ENCODE measurements at regions not wholly inside any gene's neighbourhood (a gene's known extent, or its start where the extent isn't known, plus 50 kb on each side); places are given as distances from the start of the nearest gene placed in this dataset.

DNA sequence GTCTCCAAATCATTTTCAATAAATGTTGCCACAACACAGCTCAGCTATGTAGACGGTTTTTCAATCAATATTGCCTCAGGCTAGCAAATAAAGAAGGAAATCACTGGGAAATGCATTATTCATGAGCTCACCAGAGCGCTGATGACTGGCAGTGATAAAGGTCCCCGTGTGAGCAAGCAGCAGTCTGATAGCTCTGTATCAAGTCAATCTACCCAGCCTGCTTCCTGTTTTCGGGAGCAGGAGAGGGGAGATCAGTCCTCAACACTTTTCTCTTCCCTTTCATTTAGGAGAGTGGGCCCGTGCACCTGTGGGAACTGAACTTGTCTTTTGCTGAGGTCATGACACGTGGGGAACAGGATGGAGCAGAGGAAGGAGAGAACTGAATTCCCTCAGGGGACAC lies 253.9 kb upstream of the SIX2 start:
- DNase-seq (ENCODE audit: low read depth): no peak
- TF ChIP-seq, protein P1, sequence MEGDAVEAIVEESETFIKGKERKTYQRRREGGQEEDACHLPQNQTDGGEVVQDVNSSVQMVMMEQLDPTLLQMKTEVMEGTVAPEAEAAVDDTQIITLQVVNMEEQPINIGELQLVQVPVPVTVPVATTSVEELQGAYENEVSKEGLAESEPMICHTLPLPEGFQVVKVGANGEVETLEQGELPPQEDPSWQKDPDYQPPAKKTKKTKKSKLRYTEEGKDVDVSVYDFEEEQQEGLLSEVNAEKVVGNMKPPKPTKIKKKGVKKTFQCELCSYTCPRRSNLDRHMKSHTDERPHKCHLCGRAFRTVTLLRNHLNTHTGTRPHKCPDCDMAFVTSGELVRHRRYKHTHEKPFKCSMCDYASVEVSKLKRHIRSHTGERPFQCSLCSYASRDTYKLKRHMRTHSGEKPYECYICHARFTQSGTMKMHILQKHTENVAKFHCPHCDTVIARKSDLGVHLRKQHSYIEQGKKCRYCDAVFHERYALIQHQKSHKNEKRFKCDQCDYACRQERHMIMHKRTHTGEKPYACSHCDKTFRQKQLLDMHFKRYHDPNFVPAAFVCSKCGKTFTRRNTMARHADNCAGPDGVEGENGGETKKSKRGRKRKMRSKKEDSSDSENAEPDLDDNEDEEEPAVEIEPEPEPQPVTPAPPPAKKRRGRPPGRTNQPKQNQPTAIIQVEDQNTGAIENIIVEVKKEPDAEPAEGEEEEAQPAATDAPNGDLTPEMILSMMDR (conservative IDR thresholded peaks at IDR 0.05; ENCODE audit: control insufficient read depth, insufficient read depth, low read depth, low read length): no peak
- H3K4me3 ChIP-seq (ENCODE audit: control insufficient read depth, low read depth, low read length): no peak overlapping the region

DNA sequence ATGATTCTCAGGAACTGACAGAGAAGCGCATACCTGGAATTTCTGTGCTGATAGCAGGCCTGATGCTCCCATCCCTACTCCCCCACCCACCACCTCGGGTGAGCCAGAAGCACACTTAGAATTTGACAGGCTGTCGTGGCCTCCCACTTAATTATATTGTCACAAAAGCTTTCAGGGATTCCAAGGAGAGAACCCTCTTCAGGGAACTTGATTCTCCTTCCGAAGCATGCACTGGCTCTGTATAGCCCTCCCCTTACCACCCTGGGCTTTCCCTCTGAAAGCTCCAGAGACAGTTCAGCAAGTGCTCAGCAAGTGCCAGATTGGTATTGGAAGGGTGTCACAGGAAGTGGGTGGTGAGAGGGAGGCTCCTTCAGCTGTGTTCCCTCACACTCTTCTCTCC lies 252.5 kb upstream of the SIX2 start:
- no peak overlapping the region for H3K4me3 ChIP-seq (ENCODE audit: control insufficient read depth, low read depth, low read length)
- no peak for DNase-seq (ENCODE audit: low read depth)
- TF ChIP-seq, protein P1 (conservative IDR thresholded peaks at IDR 0.05; ENCODE audit: control insufficient read depth, insufficient read depth, low read depth, low read length): no peak

DNA sequence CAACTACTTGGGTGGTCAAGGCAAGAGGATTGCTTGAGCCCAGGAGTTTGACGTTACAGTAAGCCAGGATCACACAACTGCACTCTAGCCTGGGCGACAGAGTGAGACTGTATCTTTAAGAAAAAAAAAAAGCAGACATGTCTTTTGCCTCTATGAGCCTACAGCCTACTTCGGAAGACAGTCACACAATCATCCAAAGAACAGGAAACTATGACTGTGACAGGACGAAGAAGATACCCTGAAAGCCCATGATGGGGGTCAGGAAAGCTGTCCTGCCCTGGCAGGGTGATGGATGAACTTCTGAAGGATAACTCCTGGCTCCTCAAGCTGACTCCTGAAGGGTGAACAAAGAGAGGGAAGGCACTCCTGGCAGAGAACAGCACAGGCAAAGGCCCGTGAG lies 251.7 kb upstream of the SIX2 start:
- TF ChIP-seq, protein P1 (conservative IDR thresholded peaks at IDR 0.05; ENCODE audit: control insufficient read depth, insufficient read depth, low read depth, low read length): no peak
- H3K4me3 ChIP-seq (ENCODE audit: control insufficient read depth, low read depth, low read length): no peak overlapping the region
- DNase-seq (ENCODE audit: low read depth): no peak

DNA sequence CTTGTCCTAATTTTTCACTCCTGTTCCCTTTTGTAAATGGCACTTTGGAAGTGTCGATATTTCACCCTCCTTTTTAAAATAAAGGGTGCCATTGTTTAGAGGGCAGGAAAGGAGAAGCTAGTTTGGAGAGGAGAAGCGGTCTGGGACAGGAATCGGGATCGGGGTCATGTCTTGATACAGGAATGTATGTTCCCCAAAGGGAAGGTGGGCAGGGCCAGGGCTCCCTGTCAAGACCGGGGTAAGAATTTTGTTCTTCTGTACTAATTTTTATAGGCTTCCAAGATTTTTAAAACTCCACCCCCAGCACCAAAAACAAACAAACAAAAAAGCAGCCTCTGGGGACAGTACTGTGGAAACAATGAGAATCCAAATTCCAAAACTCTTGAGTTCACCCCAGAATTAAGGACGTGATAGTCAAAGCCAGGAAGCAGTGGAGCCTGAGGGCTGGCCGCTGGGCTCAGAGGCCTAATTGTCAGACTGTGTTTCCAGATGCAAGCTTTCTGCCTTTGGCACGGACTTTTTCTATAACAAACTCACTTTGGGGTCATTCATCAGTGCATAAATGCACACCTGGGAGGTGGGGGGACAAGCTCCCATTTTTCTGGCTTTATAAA lies 250.4 kb upstream of the SIX2 start:
- TF ChIP-seq, protein P1 (conservative IDR thresholded peaks at IDR 0.05; ENCODE audit: control insufficient read depth, insufficient read depth, low read depth, low read length): no peak
- no peak overlapping the region for H3K4me3 ChIP-seq (ENCODE audit: control insufficient read depth, low read depth, low read length)
- no peak for DNase-seq (ENCODE audit: low read depth)

DNA sequence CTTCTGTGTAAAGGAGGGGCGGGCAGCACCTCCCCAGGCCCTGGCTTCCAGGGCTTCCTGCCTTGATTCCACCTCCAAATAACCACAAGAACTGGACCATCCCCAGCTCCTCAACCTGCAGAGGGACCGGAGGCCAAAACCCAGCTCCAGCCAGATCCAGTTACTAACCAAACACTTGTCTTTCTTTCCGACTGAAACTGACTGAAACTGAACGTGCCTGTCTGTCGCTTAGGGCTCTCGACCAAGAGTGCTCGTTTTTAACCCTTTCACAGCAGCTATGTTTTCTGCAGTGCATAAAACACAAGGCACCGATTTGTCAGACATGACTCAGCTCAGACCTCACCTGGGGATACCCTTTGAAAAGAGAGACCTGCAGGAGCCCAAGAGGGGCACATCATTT lies 249.9 kb upstream of the SIX2 start:
- no peak overlapping the region for H3K4me3 ChIP-seq (ENCODE audit: control insufficient read depth, low read depth, low read length)
- TF ChIP-seq, protein P1 (conservative IDR thresholded peaks at IDR 0.05; ENCODE audit: control insufficient read depth, insufficient read depth, low read depth, low read length): no peak
- DNase-seq (ENCODE audit: low read depth): no peak

DNA sequence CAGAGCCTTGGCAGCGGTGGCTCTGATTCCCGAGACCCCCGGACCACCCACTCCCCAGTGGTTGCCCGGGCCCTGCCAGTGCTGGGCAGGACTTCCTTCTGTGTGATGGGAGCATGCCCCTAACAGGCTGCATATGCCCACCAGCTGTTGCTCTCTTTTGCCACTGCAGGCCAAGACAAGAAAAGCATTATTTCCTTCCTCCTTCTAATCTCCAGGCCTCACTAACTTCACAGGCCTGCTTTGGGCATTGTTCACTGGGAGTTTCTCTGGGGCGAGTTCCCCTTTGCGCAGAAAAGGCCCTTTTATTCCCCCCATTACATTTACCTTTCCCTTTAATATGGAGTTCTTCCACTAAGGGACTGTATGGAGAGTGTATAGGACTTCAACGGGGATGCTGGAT lies 249.1 kb upstream of the SIX2 start:
- no peak overlapping the region for H3K4me3 ChIP-seq (ENCODE audit: control insufficient read depth, low read depth, low read length)
- TF ChIP-seq, protein P1 (conservative IDR thresholded peaks at IDR 0.05; ENCODE audit: control insufficient read depth, insufficient read depth, low read depth, low read length): no peak
- DNase-seq (ENCODE audit: low read depth): no peak

DNA sequence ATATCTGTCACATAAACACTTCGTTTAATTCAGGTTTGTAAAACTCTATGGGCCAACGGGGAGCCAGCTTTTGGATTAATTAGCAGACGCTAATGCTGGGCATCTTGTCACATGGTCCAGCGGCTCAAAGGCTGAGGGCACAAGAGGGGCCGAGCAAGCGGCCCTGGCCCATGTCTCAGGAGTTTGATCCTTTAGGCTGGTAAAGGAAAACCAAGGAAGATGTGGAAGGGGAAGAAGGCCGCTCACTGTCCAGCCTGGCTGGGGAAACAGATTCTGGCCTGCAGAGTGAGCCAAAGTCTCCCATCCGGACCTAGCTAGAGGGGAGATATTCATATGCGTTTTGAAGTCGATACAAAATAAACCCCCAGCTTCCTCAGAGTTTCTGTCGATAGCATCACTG lies 248.6 kb upstream of the SIX2 start:
- H3K4me3 ChIP-seq (ENCODE audit: control insufficient read depth, low read depth, low read length): no peak overlapping the region
- no peak for DNase-seq (ENCODE audit: low read depth)
- TF ChIP-seq, protein P1 (conservative IDR thresholded peaks at IDR 0.05; ENCODE audit: control insufficient read depth, insufficient read depth, low read depth, low read length): no peak
